ENCODE measurements at regions not wholly inside any gene's neighbourhood (a gene's known extent, or its start where the extent isn't known, plus 50 kb on each side); places are given as distances from the start of the nearest gene placed in this dataset.

DNA sequence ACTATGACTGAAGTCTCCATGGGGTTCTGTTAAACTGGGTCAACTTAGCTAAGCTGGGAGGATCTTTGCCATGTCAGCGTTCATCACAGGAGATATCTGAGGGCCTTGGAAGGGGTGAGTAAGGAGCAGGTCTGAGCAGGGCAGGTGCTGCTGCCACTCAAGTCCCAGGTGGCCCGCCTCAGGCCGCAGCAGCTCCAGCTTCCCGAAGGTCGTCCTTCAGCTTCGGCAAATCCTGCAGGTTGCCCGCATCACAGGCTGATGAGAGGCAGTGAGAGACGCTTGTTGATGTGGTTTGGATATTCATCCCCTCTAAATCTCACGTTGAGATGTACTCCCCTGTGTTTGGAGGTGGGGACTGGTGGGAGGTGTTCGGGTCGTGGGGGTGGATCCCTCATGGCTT, 166.6 kb downstream of the VAPA start:
- TF ChIP-seq POLR2A (IDR thresholded peaks at IDR 0.05; ENCODE audit: low read length) (no peak), GATA1 (IDR thresholded peaks at IDR 0.05; ENCODE audit: low read depth, low read length) (no peak)

All from erythroblast (primary cell).